Thoracic aorta (tissue), 2 donors: ENCODE measurements at regions not wholly inside any gene's neighbourhood (a gene's known extent, or its start where the extent isn't known, plus 50 kb on each side); places are given as distances from the start of the nearest gene placed in this dataset.
"Not testable (repeated sequence)": the region's sequence is repeated elsewhere in the genome, so short reads cannot be mapped to it uniquely, and the experiment has no call there.

Source experiments
- ATAC-seq: fragments of 150-250 bp; one replicate; pipeline ENCODE4 v1.8.0; 2017; ENCODE audit warnings: low read depth; ENCODE audit not compliant: insufficient number of reproducible peaks, low FRiP score
- DNase-seq: peaks from one replicate; pipeline ENCODE4 v3.0.0-alpha.2; 2020; ENCODE audit warnings: low spot score
- H3K27ac ChIP-seq, 2 donors: fragments of 200-600 bp; sonication (generic); 1 replicate in 1 of 2; 2 replicates in 1 of 2; pipeline ENCODE4 v1.5.1; 2016; ENCODE audit warnings: mild to moderate bottlenecking in 2 of 2, moderate library complexity in 2 of 2
- H3K27me3 ChIP-seq: fragments of 200-600 bp; sonication (generic); replicated peaks from 2 replicates; pipeline ENCODE4 v1.6.0; 2016; ENCODE audit warnings: mild to moderate bottlenecking; ENCODE audit not compliant: insufficient read depth
- H3K36me3 ChIP-seq: fragments of 200-600 bp; sonication (generic); one replicate; pipeline ENCODE4 v1.5.1; 2016
- H3K4me1 ChIP-seq, 2 donors: fragments of 200-600 bp; sonication (generic); 1 replicate in 1 of 2; 2 replicates in 1 of 2; pipeline versions ENCODE4 v1.5.1 to v1.6.0; 2016; ENCODE audit warnings: low read depth in 2 of 2, mild to moderate bottlenecking in 1 of 2; ENCODE audit not compliant: control insufficient read depth in 1 of 2
- H3K4me3 ChIP-seq: fragments of 200-600 bp; sonication (generic); 2 replicates; pipeline ENCODE4 v1.5.1; 2016; ENCODE audit warnings: mild to moderate bottlenecking
- H3K9me3 ChIP-seq: fragments of 200-600 bp; sonication (generic); 2 replicates; pipeline ENCODE4 v1.5.1; 2016
- TF ChIP-seq, protein P1 (sequence below): fragments of 200-600 bp; sonication (generic); IDR thresholded peaks from one replicate; pipeline ENCODE4 v1.5.1; 2019; ENCODE audit warnings: antibody characterized with exemption

GRCh38 chr10:33652870-33653269, 318.4 kb upstream of the NRP1 start:
- Histone ChIP-seq H3K4me3 (no peak overlapping the region), H3K36me3 (no peaks in the 10 kb centered on the region), H3K27me3 (no peaks in the 10 kb centered on the region), H3K27ac (no peak overlapping the region), H3K4me1 (no peaks in the 10 kb centered on the region), H3K9me3 (no peaks in the 10 kb centered on the region)
- DNase-seq, result no peak
- TF ChIP-seq, protein P1, sequence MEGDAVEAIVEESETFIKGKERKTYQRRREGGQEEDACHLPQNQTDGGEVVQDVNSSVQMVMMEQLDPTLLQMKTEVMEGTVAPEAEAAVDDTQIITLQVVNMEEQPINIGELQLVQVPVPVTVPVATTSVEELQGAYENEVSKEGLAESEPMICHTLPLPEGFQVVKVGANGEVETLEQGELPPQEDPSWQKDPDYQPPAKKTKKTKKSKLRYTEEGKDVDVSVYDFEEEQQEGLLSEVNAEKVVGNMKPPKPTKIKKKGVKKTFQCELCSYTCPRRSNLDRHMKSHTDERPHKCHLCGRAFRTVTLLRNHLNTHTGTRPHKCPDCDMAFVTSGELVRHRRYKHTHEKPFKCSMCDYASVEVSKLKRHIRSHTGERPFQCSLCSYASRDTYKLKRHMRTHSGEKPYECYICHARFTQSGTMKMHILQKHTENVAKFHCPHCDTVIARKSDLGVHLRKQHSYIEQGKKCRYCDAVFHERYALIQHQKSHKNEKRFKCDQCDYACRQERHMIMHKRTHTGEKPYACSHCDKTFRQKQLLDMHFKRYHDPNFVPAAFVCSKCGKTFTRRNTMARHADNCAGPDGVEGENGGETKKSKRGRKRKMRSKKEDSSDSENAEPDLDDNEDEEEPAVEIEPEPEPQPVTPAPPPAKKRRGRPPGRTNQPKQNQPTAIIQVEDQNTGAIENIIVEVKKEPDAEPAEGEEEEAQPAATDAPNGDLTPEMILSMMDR, result no peak
- no peak for ATAC-seq

DNA sequence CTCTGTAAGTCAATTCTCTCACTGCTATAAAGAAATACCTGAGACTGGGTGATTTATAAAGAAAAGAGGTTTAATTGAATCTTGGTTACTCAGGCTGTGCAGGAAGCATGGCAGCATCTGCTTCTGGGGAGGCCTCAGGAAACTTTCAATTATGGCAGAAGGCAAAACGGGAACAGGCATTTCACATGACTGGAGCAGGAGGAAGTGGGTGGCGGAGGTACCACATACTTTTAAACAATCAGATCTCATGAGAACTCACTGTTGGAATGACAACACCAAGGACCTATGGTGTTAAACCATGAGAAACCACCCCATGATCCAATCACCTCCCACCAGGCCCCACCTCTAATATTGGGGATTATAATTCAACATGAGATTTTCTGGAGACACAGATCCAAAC, 315.7 kb upstream of the NRP1 start:
- not testable (repeated sequence) for H3K27ac ChIP-seq, ATAC-seq, DNase-seq

GRCh38 chr10:33643042-33643441, 308.6 kb upstream of the NRP1 start:
- Histone ChIP-seq H3K36me3 (no peaks in the 10 kb centered on the region), H3K27ac (no peak overlapping the region), H3K9me3 (no peaks in the 10 kb centered on the region), H3K27me3 (no peaks in the 10 kb centered on the region), H3K4me3 (no peak overlapping the region), H3K4me1 (no peaks in the 10 kb centered on the region)
- no peak for ATAC-seq
- TF ChIP-seq, protein P1, result no peak
- DNase-seq, result no peak

More for the DNA sequence above, 315.7 kb upstream of the NRP1 start:
- not testable (repeated sequence) for H3K36me3 ChIP-seq, H3K4me1 ChIP-seq, H3K27me3 ChIP-seq, H3K4me3 ChIP-seq, H3K9me3 ChIP-seq

DNA sequence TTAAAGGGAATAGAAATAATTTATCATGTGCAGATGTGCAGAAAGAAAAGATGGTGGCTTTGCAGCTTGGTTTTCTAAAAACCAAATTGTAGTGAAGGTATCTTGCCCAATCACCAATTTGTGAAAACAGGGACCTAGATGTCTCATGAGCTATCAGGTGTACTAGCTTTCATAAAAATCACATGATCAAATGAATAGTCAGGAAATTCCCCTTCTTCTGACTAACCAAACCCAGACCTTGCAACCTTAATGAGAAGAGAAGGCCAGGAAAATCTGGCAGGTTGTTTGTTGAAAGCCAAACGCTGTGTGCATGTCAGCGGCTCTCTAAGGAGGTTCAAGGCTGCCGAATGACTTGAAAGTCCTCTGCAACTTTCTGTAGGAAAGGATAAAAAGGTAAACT, 304.4 kb upstream of the NRP1 start:
- TF ChIP-seq, protein P1, result no peak
- no peaks in the 10 kb centered on the region for H3K4me1 ChIP-seq
- H3K9me3 ChIP-seq, result no peaks in the 10 kb centered on the region
- no peak overlapping the region for H3K4me3 ChIP-seq
- DNase-seq, result no peak
- H3K27me3 ChIP-seq, result no peaks in the 10 kb centered on the region
- no peak overlapping the region for H3K27ac ChIP-seq
- no peaks in the 10 kb centered on the region for H3K36me3 ChIP-seq
- no peak for ATAC-seq

DNA sequence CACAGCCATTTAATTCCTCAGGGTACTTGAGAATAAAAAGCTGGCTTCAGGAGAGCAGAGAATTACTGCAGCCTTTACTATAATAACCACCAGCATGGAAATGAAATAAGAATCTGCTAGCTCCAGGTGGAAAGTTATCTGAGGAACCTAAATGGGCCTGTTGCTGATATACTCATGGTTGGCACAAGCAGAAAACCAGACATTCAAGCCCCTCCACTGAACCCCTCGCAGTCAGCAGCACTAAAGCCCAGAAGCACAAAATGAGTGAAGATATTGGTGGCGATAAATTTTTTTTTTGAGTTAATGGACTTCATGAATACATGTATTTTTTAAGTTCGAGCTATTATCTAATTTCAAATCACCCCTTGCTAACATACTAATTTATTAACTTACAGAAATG, 303.9 kb upstream of the NRP1 start:
- no peaks in the 10 kb centered on the region for H3K27me3 ChIP-seq
- no peak overlapping the region for H3K27ac ChIP-seq
- DNase-seq (no peak), ATAC-seq (no peak)
- H3K36me3 ChIP-seq, result no peaks in the 10 kb centered on the region
- H3K9me3 ChIP-seq, result no peaks in the 10 kb centered on the region
- no peaks in the 10 kb centered on the region for H3K4me1 ChIP-seq
- no peak overlapping the region for H3K4me3 ChIP-seq
- TF ChIP-seq, protein P1, result no peak

GRCh38 chr10:33635967-33636515, 301.6 kb upstream of the NRP1 start:
- DNase-seq, result no peak
- Histone ChIP-seq H3K4me3 (no peak overlapping the region), H3K27me3 (no peaks in the 10 kb centered on the region), H3K9me3 (no peaks in the 10 kb centered on the region), H3K4me1 (no peaks in the 10 kb centered on the region), H3K36me3 (no peaks in the 10 kb centered on the region), H3K27ac (no peak overlapping the region)
- TF ChIP-seq, protein P1, result no peak
- no peak for ATAC-seq
